ENCODE measurements at regions not wholly inside any gene's neighbourhood (a gene's known extent, or its start where the extent isn't known, plus 50 kb on each side); places are given as distances from the start of the nearest gene placed in this dataset.
"Not testable (repeated sequence)": the region's sequence is repeated elsewhere in the genome, so short reads cannot be mapped to it uniquely, and the experiment has no call there.

DNA sequence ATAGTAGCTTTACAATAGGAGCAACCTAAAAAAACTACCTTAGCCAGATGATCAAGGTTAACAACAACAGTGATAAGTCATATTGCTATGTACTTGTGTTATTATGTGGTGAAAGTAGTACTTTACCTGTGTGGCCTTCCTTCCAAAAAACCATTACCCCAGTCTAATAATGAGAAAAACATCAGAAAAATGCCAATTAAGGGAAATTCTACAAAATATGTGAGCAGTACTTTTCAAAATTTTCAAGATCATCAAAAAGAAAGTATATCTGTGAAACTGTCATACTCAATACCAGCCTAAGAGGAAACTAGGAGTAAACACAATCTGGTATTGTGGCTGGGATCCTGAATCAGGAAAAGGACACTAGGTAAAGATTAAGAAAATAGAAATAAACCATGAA, 165.3 kb upstream of the PKP2 start:
- in situ Hi-C loops (cut with MboI; ENCODE audit: low pct_unique_long_range_greater_than_20kb, low sequenced_read_pairs) = no loop called here
- DNase-seq = no peak

GRCh38 chr12:33054371-33054770, 157.8 kb upstream of the PKP2 start:
- in situ Hi-C loops (cut with MboI; ENCODE audit: low pct_unique_long_range_greater_than_20kb, low sequenced_read_pairs) = no loop called here
- no peak for DNase-seq

DNA sequence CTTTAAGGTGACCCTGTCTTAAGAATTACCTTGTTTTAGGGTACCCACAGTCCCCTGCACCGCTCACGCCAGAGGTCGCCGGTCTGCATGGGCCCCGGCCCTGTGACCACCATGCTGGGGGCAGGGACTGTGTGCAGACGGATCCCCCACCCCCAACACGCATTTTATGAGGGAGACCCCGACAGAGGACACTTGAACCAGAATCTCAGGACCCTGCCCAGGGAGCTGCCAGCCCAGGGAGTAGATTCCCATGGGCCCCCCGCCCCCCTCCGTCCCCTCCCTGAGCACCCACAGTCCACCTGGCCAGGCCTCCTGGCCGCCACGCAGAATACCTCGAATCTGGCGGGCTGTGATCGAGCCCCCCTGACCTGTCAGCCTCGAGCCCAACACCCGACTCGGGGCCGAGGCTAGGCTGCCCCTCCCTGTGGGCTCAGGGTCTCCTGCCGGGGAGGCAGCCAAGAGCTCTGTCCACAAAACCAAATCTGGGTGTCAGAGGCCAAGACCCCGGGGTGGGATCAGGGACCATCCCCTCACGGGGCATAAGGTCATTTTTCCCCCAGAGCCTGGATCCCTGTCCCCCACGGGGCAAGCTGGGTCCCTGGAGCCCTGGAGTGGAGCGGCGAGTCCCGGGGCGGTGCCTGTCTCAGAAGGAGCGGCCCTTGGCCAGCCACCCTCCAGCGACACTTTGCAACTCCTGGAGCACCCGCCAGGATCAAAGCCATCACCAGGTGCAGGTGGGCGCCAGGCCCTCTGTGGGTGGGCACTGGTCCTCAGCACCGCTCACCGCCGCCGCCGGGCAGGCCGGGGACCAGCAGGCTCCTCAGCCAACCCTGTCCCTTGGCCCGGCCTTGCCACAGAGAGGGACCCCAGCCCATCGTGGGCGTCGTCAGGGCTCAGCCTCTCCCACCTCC, 155.8 kb upstream of the PKP2 start:
- no peak for DNase-seq
- in situ Hi-C loops (cut with MboI; ENCODE audit: low pct_unique_long_range_greater_than_20kb, low sequenced_read_pairs) = no loop called here

DNA sequence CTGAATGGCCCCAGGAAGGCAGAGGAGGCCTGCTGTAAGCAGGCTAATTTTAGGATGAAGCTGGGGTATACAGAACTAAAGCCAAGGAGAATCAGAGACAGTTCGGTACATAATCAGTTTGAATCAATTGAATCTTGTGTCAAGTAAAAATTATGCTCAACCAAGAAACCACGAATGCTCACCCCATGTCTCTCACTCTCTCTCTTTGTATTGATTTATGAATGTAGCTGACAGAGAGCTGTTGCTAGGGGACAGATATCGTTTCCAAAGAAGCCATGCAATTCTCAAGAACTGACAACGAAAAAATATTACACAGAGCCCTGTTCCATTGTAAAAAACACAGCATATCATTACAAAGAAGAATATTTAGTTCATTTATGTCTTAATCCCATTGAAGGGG, 151.1 kb upstream of the PKP2 start:
- DNase-seq = no peak
- in situ Hi-C loops (cut with MboI; ENCODE audit: low pct_unique_long_range_greater_than_20kb, low sequenced_read_pairs) = no loop called here

- no peak for DNase-seq
- in situ Hi-C loops (cut with MboI; ENCODE audit: low pct_unique_long_range_greater_than_20kb, low sequenced_read_pairs) = no loop called here
These were observed 147.9 kb upstream of the PKP2 start for GRCh38 chr12:33044447-33044846.

- DNase-seq = no peak
- in situ Hi-C loops (cut with MboI; ENCODE audit: low pct_unique_long_range_greater_than_20kb, low sequenced_read_pairs) = no loop called here
These were observed 145.0 kb upstream of the PKP2 start for GRCh38 chr12:33041562-33041961.

- DNase-seq; in situ Hi-C loops (cut with MboI; ENCODE audit: low pct_unique_long_range_greater_than_20kb, low sequenced_read_pairs): not testable (repeated sequence)
These were observed 137.4 kb upstream of the PKP2 start for GRCh38 chr12:33033999-33034398.

GRCh38 chr12:33026791-33027190, 130.2 kb upstream of the PKP2 start:
- in situ Hi-C loops (cut with MboI; ENCODE audit: low pct_unique_long_range_greater_than_20kb, low sequenced_read_pairs) = no loop called here

GRCh38 chr12:33022724-33023123, 126.1 kb upstream of the PKP2 start:
- in situ Hi-C loops (cut with MboI; ENCODE audit: low pct_unique_long_range_greater_than_20kb, low sequenced_read_pairs); DNase-seq: not testable (repeated sequence)

More at GRCh38 chr12:33026791-33027190, 130.2 kb upstream of the PKP2 start:
- no peak for DNase-seq

- DNase-seq; in situ Hi-C loops (cut with MboI; ENCODE audit: low pct_unique_long_range_greater_than_20kb, low sequenced_read_pairs): not testable (repeated sequence)
These were observed 120.5 kb upstream of the PKP2 start for GRCh38 chr12:33017029-33017428.

- in situ Hi-C loops (cut with MboI; ENCODE audit: low pct_unique_long_range_greater_than_20kb, low sequenced_read_pairs) = no loop called here
- no peak for DNase-seq
These were observed 115.6 kb upstream of the PKP2 start for GRCh38 chr12:33012226-33012625.

DNA sequence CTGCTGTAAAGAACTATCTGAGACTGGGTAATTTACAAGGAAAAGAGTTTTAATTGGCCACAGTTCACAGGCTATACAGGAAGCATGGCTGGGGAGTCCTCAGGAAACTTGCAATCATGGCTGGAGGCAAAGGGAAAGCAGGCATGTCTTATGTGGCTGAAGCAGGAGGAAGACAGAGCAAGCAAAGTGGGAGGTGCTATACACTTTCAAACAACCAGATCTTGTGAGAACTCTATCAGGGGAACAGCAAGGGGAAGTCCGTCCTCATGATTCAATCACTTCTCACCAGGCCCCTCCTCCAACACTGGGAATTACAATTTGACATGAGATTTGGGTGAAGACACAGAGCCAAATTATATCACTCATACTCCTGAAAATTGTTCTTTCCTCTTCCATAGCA, 109.5 kb upstream of the PKP2 start:
- in situ Hi-C loops (cut with MboI; ENCODE audit: low pct_unique_long_range_greater_than_20kb, low sequenced_read_pairs) = no loop called here
- no peak for DNase-seq

DNA sequence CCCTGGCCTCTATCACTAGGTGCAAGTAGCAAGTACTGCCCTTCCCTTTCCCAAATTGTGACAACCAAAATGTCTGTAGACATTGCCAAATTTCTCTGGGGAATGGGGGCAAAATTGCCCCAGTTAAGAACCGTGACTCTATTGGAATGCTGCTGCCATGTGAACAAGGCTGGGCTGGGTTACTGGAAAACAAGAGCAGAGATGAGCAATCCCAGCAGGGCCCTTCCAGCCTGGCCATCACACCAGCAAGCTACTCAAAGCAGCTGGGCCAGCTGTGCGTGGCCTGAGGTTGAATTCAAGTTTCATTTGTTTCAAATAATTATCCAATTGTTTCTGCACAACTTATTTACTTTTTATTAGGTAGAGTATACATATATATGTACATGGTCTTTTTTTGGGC, 103.4 kb upstream of the PKP2 start:
- no peak for DNase-seq
- in situ Hi-C loops (cut with MboI; ENCODE audit: low pct_unique_long_range_greater_than_20kb, low sequenced_read_pairs) = no loop called here

- in situ Hi-C loops (cut with MboI; ENCODE audit: low pct_unique_long_range_greater_than_20kb, low sequenced_read_pairs) = no loop called here
- no peak for DNase-seq
These were observed 100.9 kb upstream of the PKP2 start for GRCh38 chr12:32997471-32997870.

DNA sequence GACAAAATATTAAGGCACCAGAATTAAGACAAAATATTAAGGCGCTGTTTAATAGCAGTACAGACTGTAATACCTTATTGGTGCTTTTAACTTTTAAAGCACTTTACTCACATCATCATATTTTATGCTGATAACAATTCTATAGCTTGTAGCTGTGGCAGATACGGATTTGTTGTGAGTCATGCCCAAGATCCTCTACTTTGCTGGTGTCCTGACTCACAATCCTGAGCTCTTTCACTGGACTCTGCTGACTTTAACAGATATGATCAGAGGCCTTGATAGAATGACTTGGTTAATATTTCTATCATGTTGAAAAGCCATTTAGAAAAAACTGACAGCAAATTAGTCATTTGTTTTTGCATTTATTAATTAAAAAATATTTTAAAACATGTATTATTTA, 99.0 kb upstream of the PKP2 start:
- in situ Hi-C loops (cut with MboI; ENCODE audit: low pct_unique_long_range_greater_than_20kb, low sequenced_read_pairs) = no loop called here
- no peak for DNase-seq

DNA sequence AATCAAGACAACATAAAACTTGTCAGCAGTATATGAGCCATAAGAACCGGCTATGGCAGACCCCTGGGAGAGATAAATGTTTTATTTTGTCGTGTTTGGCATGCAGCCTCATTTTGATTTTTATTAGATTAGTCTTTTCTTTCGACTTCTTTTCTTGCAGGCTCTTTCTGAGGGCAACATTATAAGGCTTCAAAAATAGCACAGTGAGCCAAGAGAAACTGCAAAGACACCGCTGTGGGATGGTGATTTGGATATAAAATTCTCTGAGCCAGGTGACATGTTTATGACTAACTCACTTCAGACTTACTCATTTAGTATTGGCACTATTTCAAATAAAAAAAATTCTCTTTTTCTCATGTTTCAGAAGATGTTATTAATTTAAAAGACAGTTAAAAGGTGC, 96.8 kb upstream of the PKP2 start:
- in situ Hi-C loops (cut with MboI; ENCODE audit: low pct_unique_long_range_greater_than_20kb, low sequenced_read_pairs) = no loop called here
- no peak for DNase-seq

DNA sequence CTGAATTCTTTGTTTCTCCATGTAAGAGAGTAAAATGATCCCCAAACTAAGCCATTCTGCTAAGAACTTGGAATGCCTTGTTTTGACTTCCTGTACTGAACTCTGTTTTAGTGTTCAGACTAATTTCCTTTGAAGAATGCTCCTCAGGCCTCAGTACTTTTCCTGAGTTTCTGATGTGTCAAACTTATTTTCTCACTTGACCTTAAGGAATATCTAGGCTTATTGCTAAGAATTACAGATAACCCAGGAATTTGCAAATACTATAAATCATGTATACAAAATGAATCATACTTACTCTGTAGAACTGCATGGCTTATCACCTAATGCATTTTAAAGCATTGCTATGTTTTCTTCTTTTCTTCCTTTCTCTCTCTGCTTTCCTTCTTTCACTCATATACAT, 93.1 kb upstream of the PKP2 start:
- in situ Hi-C loops (cut with MboI; ENCODE audit: low pct_unique_long_range_greater_than_20kb, low sequenced_read_pairs) = no loop called here
- DNase-seq = no peak

DNA sequence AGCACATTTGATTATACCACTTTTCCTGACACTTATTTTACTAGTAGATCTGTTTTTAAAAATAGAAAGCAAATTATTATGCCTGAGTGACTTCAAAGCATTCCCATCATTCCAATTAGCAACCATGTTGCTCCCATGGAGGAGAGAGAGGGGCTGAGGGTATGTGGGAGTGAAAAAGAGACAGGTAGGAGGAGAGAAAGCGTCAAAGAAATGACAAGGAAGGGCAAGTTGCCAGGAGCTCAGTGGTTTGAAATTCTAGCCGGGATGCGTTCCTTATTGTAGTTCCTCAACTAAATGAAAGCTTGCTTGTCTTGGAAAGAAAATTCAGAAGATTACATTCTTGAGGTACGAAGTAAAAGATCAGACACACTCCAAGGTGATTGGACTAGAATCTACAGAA, 92.4 kb upstream of the PKP2 start:
- no peak for DNase-seq

DNA sequence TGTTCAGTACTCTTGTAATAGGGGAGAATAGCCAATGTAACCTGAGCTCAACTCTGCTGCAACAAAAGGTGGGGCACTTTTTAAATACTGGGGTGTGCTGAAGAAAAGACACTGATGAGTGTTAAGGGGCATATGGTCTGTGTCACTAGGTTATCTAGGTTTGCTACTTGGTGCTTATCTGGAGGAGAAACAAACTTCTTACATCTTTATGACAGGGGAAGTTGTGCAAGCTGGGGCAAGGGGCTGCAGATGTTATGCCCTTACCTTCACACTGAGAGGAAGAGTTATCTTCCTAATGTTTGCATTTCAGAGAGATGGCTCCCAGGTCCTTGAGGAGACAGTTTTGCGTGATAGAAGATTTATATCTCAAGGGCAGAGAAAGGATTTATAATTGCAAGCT, 90.9 kb upstream of the PKP2 start:
- no peak for DNase-seq
- in situ Hi-C loops (cut with MboI; ENCODE audit: low pct_unique_long_range_greater_than_20kb, low sequenced_read_pairs) = no loop called here

More for the DNA sequence above, 92.4 kb upstream of the PKP2 start:
- in situ Hi-C loops (cut with MboI; ENCODE audit: low pct_unique_long_range_greater_than_20kb, low sequenced_read_pairs) = no loop called here

DNA sequence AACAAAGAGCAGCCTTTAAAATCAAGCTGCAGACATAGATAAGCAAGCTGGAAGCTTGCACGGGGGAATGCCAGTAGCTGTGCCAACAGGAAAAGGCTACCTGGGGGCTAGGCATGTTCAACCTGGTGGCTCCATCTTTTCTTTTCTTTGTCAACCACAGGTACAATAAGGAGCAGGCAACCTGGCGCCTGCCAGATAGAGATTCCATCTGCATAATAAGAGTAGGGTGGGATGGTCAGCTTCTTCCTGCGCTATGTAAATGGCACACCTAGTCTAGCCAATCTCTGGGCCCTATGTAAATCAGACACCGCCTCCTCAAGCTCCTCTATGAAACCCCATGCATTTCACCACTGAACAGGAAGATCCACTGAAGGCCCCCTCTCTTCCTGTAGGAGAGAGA, 87.4 kb upstream of the PKP2 start:
- in situ Hi-C loops (cut with MboI; ENCODE audit: low pct_unique_long_range_greater_than_20kb, low sequenced_read_pairs) = no loop called here
- peak; percentile 21 for DNase-seq

DNA sequence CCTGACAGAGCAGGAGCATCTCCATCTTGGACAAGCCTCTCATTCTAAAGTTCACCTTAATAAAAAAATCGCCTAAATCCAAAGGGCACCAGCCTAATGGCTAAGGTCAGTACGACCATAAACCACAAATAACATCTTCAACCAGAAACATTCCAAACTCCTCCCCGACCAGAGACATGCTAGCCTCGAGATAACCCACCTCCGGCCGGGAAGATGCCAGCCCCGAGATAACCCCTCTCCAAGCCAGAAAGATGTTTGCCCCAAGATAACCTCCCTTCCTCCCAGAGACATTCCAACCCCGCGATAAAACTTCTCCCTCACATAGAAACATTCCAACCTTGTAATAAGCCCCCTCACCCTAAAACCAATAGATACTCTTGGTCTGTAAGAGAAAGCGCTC, 86.8 kb upstream of the PKP2 start:
- DNase-seq = no peak
- in situ Hi-C loops (cut with MboI; ENCODE audit: low pct_unique_long_range_greater_than_20kb, low sequenced_read_pairs) = no loop called here

Measured in KBM-7 (cell line).